Prostate gland (tissue), 2 donors: ENCODE measurements at regions not wholly inside any gene's neighbourhood (a gene's known extent, or its start where the extent isn't known, plus 50 kb on each side); places are given as distances from the start of the nearest gene placed in this dataset.

ENCODE experiments used
- POLR2A ChIP-seq: fragments of 450-650 bp; IDR thresholded peaks from one replicate; pipeline ENCODE4 v1.6.1; 2016; ENCODE audit warnings: antibody characterized with exemption, mild to moderate bottlenecking
- POLR2AphosphoS5 ChIP-seq: sonication (generic); formaldehyde crosslinking; IDR thresholded peaks from one replicate; pipeline ENCODE4 v1.6.1; 2017; ENCODE audit warnings: antibody characterized with exemption
- TF ChIP-seq, protein P1 (sequence below), 4 experiments: fragments of 200-600 bp in 2 of 4; fragments of 450-650 bp in 2 of 4; sonication (generic) in 2 of 4; IDR thresholded peaks; 1 replicate in 3 of 4; 2 replicates in 1 of 4; pipeline ENCODE4 v1.5.1; 2016 to 2019; ENCODE audit warnings: antibody characterized with exemption in 4 of 4, mild to moderate bottlenecking in 2 of 4, moderate library complexity in 2 of 4

GRCh38 chr9:135035781-135036760 is 51.4 kb upstream of the OLFM1 start:
- TF ChIP-seq, protein P1, sequence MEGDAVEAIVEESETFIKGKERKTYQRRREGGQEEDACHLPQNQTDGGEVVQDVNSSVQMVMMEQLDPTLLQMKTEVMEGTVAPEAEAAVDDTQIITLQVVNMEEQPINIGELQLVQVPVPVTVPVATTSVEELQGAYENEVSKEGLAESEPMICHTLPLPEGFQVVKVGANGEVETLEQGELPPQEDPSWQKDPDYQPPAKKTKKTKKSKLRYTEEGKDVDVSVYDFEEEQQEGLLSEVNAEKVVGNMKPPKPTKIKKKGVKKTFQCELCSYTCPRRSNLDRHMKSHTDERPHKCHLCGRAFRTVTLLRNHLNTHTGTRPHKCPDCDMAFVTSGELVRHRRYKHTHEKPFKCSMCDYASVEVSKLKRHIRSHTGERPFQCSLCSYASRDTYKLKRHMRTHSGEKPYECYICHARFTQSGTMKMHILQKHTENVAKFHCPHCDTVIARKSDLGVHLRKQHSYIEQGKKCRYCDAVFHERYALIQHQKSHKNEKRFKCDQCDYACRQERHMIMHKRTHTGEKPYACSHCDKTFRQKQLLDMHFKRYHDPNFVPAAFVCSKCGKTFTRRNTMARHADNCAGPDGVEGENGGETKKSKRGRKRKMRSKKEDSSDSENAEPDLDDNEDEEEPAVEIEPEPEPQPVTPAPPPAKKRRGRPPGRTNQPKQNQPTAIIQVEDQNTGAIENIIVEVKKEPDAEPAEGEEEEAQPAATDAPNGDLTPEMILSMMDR (IDR thresholded peaks at IDR 0.05) = no peak
- no peak for TF ChIP-seq POLR2A
- no peak for TF ChIP-seq POLR2AphosphoS5
